ENCODE measurements at regions not wholly inside any gene's neighbourhood (a gene's known extent, or its start where the extent isn't known, plus 50 kb on each side); places are given as distances from the start of the nearest gene placed in this dataset.

- no peak for TF ChIP-seq CTCF (IDR thresholded peaks at IDR 0.05)
- TF ChIP-seq EP300 (IDR thresholded peaks at IDR 0.05), result no peak
These were observed 449.6 kb upstream of the TGFBR2 start for GRCh38 chr3:30156586-30157498.
